HepG2 (cell line): ENCODE measurements at regions not wholly inside any gene's neighbourhood (a gene's known extent, or its start where the extent isn't known, plus 50 kb on each side); places are given as distances from the start of the nearest gene placed in this dataset.
A peak's percentile ranks its signal among the peaks of the same experiment; 100 is the strongest.

Experiments used
- ATAC-seq: fragments of 200-7000 bp; cut with Tn5 transposase; 3 replicates; pipeline ENCODE4 v1.9.1; 2020; ENCODE audit warnings: mild to moderate bottlenecking, moderate library complexity
- BruUV-seq: library from RNA; stranded (reverse); fragments of 400-500 nt; replicated peaks from 2 replicates; lab custom pipeline; 2021; lab: Mats Ljungman, UMichigan
- CTCF ChIA-PET: fragments of 300-600 bp; formaldehyde crosslinking; extraction: SDS; loops from one replicate; lab custom pipeline; 2021; ENCODE audit warnings: low total read pairs, inconsistent platforms, low intra/inter-chr PET ratio; lab: Yijun Ruan, JAX
- POLR2A ChIA-PET: fragments of 350-600 bp; sonication (Branson Sonifier 250); formaldehyde crosslinking; loops from one replicate; lab custom pipeline; 2020; ENCODE audit warnings: antibody characterized with exemption, inconsistent platforms; lab: Yijun Ruan, JAX
- DNase-seq: peaks from one replicate; pipeline ENCODE4 v3.0.0-alpha.2; 2015; ENCODE audit warnings: low spot score
- FAIRE-seq: peaks from 3 replicates; lab custom pipeline; 2011; peaks lifted over from hg19 to GRCh38; lab: Jason Lieb, UNC
- H2AFZ ChIP-seq: one replicate; pipeline ENCODE4 v1.6.1; 2011; ENCODE audit warnings: low read length, inconsistent platforms
- H3K27ac ChIP-seq: fragments of 300-600 bp; 3 replicates; pipeline ENCODE4 v1.8.0; 2011; ENCODE audit warnings: mixed run types, mild to moderate bottlenecking, mixed read lengths, low read length, inconsistent platforms; ENCODE audit not compliant: insufficient read depth; ENCODE audit errors: extremely low read length
- H3K27me3 ChIP-seq, 2 experiments: fragments of 200-600 bp in 1 of 2; 2 replicates in 1 of 2; 3 replicates in 1 of 2; pipeline versions ENCODE4 v1.6.0 to v1.8.0; 2011; ENCODE audit warnings: low read length in 2 of 2, mild to moderate bottlenecking in 2 of 2, moderate library complexity in 2 of 2, inconsistent platforms in 1 of 2; ENCODE audit not compliant: insufficient read depth in 2 of 2, control insufficient read depth in 1 of 2
- H3K36me3 ChIP-seq, 2 experiments: fragments of 200-600 bp in 1 of 2; replicated peaks in 1 of 2; 2 replicates in 1 of 2; 3 replicates in 1 of 2; pipeline versions ENCODE4 v1.5.1 to v1.8.0; 2011; ENCODE audit warnings: low read length in 2 of 2, inconsistent platforms in 1 of 2; ENCODE audit not compliant: insufficient read depth in 2 of 2, control insufficient read depth in 1 of 2
- H3K4me1 ChIP-seq: 2 replicates; pipeline ENCODE4 v1.5.1; 2012; ENCODE audit warnings: low read length, inconsistent platforms; ENCODE audit not compliant: insufficient read depth
- H3K4me2 ChIP-seq: 2 replicates; pipeline ENCODE4 v1.6.0; 2011; ENCODE audit warnings: low read depth, low read length, inconsistent platforms
- H3K4me3 ChIP-seq, 3 experiments: fragments of 200-600 bp in 1 of 3; sonication (generic), shearing (Covaris generic) in 1 of 3; replicated peaks in 1 of 3; 2 replicates each; pipeline ENCODE4 v1.5.1; 2011 to 2016; ENCODE audit warnings: low read length in 3 of 3, inconsistent platforms in 2 of 3, low read depth in 2 of 3, mild to moderate bottlenecking in 2 of 3, control low read depth in 1 of 3, mixed read lengths in 1 of 3; ENCODE audit not compliant: insufficient read depth in 1 of 3
- H3K79me2 ChIP-seq: one replicate; pipeline ENCODE4 v1.6.1; 2011; ENCODE audit warnings: low read length, inconsistent platforms; ENCODE audit not compliant: insufficient read depth
- H3K9ac ChIP-seq: 2 replicates; pipeline ENCODE4 v1.6.0; 2011; ENCODE audit warnings: mild to moderate bottlenecking, low read depth, low read length, inconsistent platforms; ENCODE audit not compliant: insufficient read depth
- H3K9me3 ChIP-seq: 2 replicates; pipeline ENCODE4 v1.5.1; 2012; ENCODE audit warnings: mild to moderate bottlenecking, low read length
- H4K20me1 ChIP-seq: 2 replicates; pipeline ENCODE4 v1.6.0; 2011; ENCODE audit warnings: inconsistent platforms, mild to moderate bottlenecking, low read length, moderate library complexity; ENCODE audit not compliant: insufficient read depth
- ZNF121 ChIP-seq: sonication (generic); formaldehyde crosslinking; IDR thresholded peaks from 2 replicates; pipeline ENCODE4 v1.5.0; 2020; ENCODE audit warnings: mild to moderate bottlenecking, missing genetic modification reagents
- ZNF629 ChIP-seq: sonication (generic); formaldehyde crosslinking; conservative IDR thresholded peaks from 2 replicates; pipeline ENCODE4 v1.5.0; 2020; ENCODE audit warnings: missing genetic modification reagents
- WGBS: methylation state at CpG from one replicate; pipeline ENCODE4 v1.1.6; 2017; ENCODE audit warnings: low lambda C conversion rate; 5-methylcytosine and 5-hydroxymethylcytosine counted together
- in situ Hi-C: cut with HindIII; loops from 2 replicates; pipeline ENCODE4 v1.10.0; 2017; ENCODE audit warnings: low pct_unique_long_range_greater_than_20kb; ENCODE audit not compliant: extremely low pct_ligation_motif_present
- intact Hi-C: fragments of 100-400 bp; cut with micrococcal nuclease; formaldehyde crosslinking; loops from one replicate; pipeline ENCODE4 v1.10.0; 2022; ENCODE audit not compliant: unreplicated experiment
- TF ChIP-seq, protein P1 (sequence below): IDR thresholded peaks from 2 replicates; pipeline ENCODE4 v1.6.1; 2016; ENCODE audit warnings: low read depth, control low read depth

DNA sequence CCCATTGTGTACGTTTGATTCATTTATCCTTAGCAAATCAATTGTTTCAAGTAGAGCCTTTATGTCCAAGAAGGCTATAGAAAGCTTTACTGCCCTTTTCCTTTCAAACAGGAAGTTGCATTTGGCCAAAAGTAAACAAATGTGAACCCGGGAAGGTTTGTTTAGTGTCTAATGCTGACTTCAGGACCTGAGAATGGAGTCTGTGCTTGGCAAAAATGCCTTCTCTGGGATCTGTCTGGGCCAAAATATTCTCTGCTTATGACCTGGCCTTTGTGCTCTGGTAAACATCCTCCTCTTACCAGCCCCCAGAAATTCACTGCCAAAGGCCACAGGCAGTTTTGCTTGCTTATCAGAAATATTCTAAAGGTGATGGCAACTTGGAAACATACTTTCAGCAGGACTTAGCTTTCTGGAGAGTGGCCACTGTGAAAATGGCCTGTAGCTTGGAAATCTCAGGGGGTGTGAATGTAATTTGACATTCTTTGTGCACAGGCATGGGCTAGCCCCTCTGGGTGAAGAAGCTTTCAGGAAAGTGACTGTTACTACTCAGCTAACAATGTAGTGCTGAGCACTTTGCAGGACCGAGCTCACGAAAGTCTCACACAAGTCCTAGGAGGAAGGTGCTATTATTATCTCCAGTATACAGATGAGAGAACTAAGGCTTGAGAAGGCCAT, 199.5 kb downstream of the PTEN start (continued):
- no peak for TF ChIP-seq ZNF121 (CRISPR knock-in tag)
- TF ChIP-seq, all 625 proteins: peak for 21

DNA sequence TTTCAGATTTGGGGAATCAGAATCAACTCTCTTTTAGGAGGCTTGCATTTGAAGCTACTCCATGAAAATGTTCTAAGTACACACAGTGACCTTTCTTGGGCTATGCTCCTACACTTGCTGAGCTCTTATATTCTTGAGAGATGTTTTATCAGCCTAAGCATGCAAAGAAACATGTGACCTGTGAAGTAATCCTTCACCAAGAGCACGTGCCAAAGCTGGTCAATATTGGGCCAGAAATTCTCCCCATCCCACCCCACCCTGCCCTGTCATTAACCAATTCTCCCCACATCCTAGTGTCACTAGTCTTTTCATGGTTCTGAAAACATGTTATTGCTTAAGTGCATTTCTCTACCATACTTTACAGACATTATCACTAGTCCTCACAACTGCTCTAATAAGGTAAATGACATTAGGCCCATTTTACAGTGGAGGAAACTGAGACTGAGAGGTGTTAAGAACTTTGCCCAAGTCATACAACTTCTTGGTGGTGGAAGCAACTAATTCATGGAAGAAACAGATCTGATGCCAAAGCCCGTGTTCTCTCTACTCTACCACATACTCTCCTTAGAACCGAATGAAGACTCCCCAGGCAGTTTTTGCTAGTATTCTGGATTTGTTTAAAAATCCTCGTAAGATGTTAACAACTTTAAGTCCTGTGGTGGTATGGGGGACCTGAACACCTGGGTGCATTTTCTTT, 200.6 kb downstream of the PTEN start:
- BruUV-seq = no TSS peak
- H2AFZ ChIP-seq = no peak overlapping the region
- no peak overlapping the region for H3K4me2 ChIP-seq
- CTCF ChIA-PET = no interaction called here
- DNase-seq = no peak
- WGBS = 30% methylated on average over 4 of the region's 4 CpGs
- no peak for ATAC-seq
- intact Hi-C loops (loop anchor here (2.0 kb wide), 1 partner anchor 17 kb away; no protein-coding TSS in a partner anchor), in situ Hi-C loops (no loop called here)
- POLR2A ChIA-PET = no interaction called here
- no peak overlapping the region for H3K4me3 ChIP-seq
- no peaks in the 10 kb centered on the region for H4K20me1 ChIP-seq
- peaks cover 21% of the 10 kb centered on the region for H3K4me1 ChIP-seq
- no peaks in the 10 kb centered on the region for H3K79me2 ChIP-seq
- H3K27ac ChIP-seq = no peak overlapping the region
- H3K27me3 ChIP-seq = no peaks in the 10 kb centered on the region
- TF ChIP-seq, protein P1, sequence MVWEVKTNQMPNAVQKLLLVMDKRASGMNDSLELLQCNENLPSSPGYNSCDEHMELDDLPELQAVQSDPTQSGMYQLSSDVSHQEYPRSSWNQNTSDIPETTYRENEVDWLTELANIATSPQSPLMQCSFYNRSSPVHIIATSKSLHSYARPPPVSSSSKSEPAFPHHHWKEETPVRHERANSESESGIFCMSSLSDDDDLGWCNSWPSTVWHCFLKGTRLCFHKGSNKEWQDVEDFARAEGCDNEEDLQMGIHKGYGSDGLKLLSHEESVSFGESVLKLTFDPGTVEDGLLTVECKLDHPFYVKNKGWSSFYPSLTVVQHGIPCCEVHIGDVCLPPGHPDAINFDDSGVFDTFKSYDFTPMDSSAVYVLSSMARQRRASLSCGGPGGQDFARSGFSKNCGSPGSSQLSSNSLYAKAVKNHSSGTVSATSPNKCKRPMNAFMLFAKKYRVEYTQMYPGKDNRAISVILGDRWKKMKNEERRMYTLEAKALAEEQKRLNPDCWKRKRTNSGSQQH = no peak
- peak; percentile 59 for TF ChIP-seq ZNF629
- H3K9me3 ChIP-seq = no peaks in the 10 kb centered on the region
- no peak for FAIRE-seq
- no peaks in the 10 kb centered on the region for H3K36me3 ChIP-seq
- H3K9ac ChIP-seq = no peak overlapping the region
